Breast epithelium (tissue), 4 donors: ENCODE measurements at regions not wholly inside any gene's neighbourhood (a gene's known extent, or its start where the extent isn't known, plus 50 kb on each side); places are given as distances from the start of the nearest gene placed in this dataset.

Experiments used
- DNase-seq, 2 donors: peaks; one replicate each; pipeline ENCODE4 v3.0.0-alpha.2; 2019; ENCODE audit warnings: low spot score in 2 of 2
- H3K27ac ChIP-seq, 2 donors: fragments of 200-600 bp; sonication (generic) in 1 of 2; one replicate each; pipeline ENCODE4 v1.5.1; 2016 to 2019; ENCODE audit warnings: mild to moderate bottlenecking in 1 of 2
- H3K27me3 ChIP-seq, 2 donors: fragments of 200-600 bp; sonication (generic) in 1 of 2; one replicate each; pipeline versions ENCODE4 v1.5.1 to v1.6.0; 2017 to 2019; ENCODE audit warnings: control low read depth in 1 of 2, mild to moderate bottlenecking in 1 of 2
- H3K36me3 ChIP-seq: fragments of 200-600 bp; one replicate; pipeline ENCODE4 v1.5.1; 2019
- H3K4me1 ChIP-seq, 2 donors: fragments of 200-600 bp; sonication (generic); one replicate each; pipeline ENCODE4 v1.5.1; 2016 to 2019; ENCODE audit warnings: control low read depth in 1 of 2
- H3K4me3 ChIP-seq, 3 donors: fragments of 200-600 bp; sonication (generic); 1 replicate in 2 of 3; 2 replicates in 1 of 3; pipeline ENCODE4 v1.5.1; 2016 to 2019; ENCODE audit warnings: mild to moderate bottlenecking in 3 of 3, moderate library complexity in 2 of 3
- H3K9me3 ChIP-seq, 2 donors: fragments of 200-600 bp; sonication (generic) in 1 of 2; one replicate each; pipeline ENCODE4 v1.5.1; 2016 to 2019; ENCODE audit warnings: control low read depth in 1 of 2
- POLR2A ChIP-seq: fragments of 450-650 bp; IDR thresholded peaks from one replicate; pipeline ENCODE4 v1.6.1; 2016; ENCODE audit warnings: antibody characterized with exemption, mild to moderate bottlenecking, moderate library complexity
- POLR2AphosphoS5 ChIP-seq, 3 donors: sonication (generic); formaldehyde crosslinking; IDR thresholded peaks; one replicate each; pipeline ENCODE4 v1.6.1; 2017; ENCODE audit warnings: antibody characterized with exemption in 3 of 3
- intact Hi-C: fragments of 100-400 bp; cut with DNase I; formaldehyde crosslinking; loops from one replicate; pipeline ENCODE4 v1.15.1; 2023; ENCODE audit warnings: low total_unique reads
- TF ChIP-seq, protein P1 (sequence below), 3 donors: fragments of 450-650 bp; IDR thresholded peaks; one replicate each; pipeline ENCODE4 v1.5.1; 2016 to 2017; ENCODE audit warnings: antibody characterized with exemption in 3 of 3, mild to moderate bottlenecking in 3 of 3, moderate library complexity in 3 of 3

DNA sequence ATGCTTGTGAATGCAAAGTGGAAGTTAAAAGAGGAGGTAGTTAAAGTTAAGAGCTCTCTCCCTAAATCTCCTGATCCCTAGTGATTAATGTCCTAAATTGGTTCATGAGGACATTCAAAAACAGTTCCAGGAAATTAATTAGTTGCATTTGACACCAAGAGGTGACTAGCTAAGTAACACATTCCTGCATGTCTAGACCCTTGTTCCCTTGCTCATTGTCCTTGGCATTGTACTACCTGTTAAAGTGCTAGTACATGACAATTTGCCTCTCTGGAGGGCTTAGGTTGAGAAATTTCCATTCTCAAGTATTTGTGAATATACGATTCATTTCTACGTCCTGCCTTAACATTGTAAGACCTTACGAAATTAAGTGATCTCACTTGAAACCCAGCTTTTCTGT is 278.6 kb upstream of the CDH10 start:
- Histone ChIP-seq H3K9me3 (no peaks in the 10 kb centered on the region), H3K4me3 (no peak overlapping the region), H3K27me3 (no peaks in the 10 kb centered on the region), H3K4me1 (no peaks in the 10 kb centered on the region), H3K27ac (no peak overlapping the region), H3K36me3 (no peaks in the 10 kb centered on the region)
- DNase-seq: no peak
- no peak for TF ChIP-seq POLR2A
- intact Hi-C loops: no loop called here

DNA sequence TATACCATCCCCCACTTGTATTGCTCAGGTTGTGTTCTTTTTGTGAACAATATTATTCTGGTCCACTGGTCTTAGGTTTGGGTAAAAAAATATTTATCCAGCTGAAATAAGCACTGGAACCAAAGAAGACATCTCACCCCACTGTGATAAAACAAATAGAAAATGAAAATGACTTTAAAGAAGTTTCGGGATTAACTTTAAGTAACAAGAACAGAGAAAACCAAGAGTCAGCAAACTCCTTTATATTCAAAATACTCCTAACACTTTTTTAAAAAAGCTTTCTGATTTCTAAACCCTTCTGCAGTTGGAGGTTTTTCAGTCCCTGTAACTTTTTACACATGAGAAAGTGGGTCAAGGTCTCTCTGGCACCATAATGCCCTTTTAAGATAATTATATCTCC is 273.9 kb upstream of the CDH10 start:
- no peak for DNase-seq
- TF ChIP-seq, protein P1, sequence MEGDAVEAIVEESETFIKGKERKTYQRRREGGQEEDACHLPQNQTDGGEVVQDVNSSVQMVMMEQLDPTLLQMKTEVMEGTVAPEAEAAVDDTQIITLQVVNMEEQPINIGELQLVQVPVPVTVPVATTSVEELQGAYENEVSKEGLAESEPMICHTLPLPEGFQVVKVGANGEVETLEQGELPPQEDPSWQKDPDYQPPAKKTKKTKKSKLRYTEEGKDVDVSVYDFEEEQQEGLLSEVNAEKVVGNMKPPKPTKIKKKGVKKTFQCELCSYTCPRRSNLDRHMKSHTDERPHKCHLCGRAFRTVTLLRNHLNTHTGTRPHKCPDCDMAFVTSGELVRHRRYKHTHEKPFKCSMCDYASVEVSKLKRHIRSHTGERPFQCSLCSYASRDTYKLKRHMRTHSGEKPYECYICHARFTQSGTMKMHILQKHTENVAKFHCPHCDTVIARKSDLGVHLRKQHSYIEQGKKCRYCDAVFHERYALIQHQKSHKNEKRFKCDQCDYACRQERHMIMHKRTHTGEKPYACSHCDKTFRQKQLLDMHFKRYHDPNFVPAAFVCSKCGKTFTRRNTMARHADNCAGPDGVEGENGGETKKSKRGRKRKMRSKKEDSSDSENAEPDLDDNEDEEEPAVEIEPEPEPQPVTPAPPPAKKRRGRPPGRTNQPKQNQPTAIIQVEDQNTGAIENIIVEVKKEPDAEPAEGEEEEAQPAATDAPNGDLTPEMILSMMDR (IDR thresholded peaks at IDR 0.05): no peak
- TF ChIP-seq POLR2AphosphoS5 (IDR thresholded peaks at IDR 0.05) (no peak), POLR2A (no peak)
- H3K27ac ChIP-seq: no peak overlapping the region
- no peaks in the 10 kb centered on the region for H3K9me3 ChIP-seq
- intact Hi-C loops: no loop called here
- H3K4me1 ChIP-seq: no peaks in the 10 kb centered on the region
- no peaks in the 10 kb centered on the region for H3K27me3 ChIP-seq
- H3K36me3 ChIP-seq: no peaks in the 10 kb centered on the region
- no peak overlapping the region for H3K4me3 ChIP-seq

DNA sequence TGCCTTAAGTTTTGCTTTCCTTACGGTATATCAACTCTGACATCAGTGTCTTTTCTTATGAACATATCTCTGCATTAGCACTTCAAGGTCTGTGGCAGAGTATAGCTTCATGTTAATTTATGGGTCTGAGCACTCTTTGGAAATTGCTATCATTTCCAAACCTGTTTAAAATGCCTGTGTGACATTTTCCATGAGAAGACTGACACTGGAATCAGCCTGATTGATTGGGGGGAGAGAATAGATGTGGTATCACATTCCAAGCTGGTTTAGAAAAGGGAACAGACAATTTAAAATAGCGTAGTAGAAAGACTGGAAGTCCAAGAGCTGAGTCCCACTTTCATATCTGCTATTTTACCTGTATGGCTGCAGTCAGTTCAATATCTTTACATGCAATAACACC is 272.1 kb upstream of the CDH10 start:
- DNase-seq: no peak
- no peak overlapping the region for H3K27ac ChIP-seq
- H3K27me3 ChIP-seq: no peaks in the 10 kb centered on the region
- intact Hi-C loops: no loop called here
- TF ChIP-seq POLR2AphosphoS5 (IDR thresholded peaks at IDR 0.05): no peak
- TF ChIP-seq, protein P1 (IDR thresholded peaks at IDR 0.05): no peak
- no peak for TF ChIP-seq POLR2A
- H3K9me3 ChIP-seq: no peaks in the 10 kb centered on the region
- no peak overlapping the region for H3K4me3 ChIP-seq
- H3K4me1 ChIP-seq: no peaks in the 10 kb centered on the region
- no peaks in the 10 kb centered on the region for H3K36me3 ChIP-seq

GRCh38 chr5:24909210-24909609 is 264.4 kb upstream of the CDH10 start:
- TF ChIP-seq POLR2AphosphoS5 (IDR thresholded peaks at IDR 0.05) (no peak), POLR2A (no peak)
- TF ChIP-seq, protein P1 (IDR thresholded peaks at IDR 0.05): no peak
- Histone ChIP-seq H3K27me3 (no peaks in the 10 kb centered on the region), H3K36me3 (no peaks in the 10 kb centered on the region), H3K27ac (no peak overlapping the region), H3K4me3 (no peak overlapping the region), H3K4me1 (no peaks in the 10 kb centered on the region), H3K9me3 (no peaks in the 10 kb centered on the region)
- intact Hi-C loops: no loop called here
- no peak for DNase-seq

DNA sequence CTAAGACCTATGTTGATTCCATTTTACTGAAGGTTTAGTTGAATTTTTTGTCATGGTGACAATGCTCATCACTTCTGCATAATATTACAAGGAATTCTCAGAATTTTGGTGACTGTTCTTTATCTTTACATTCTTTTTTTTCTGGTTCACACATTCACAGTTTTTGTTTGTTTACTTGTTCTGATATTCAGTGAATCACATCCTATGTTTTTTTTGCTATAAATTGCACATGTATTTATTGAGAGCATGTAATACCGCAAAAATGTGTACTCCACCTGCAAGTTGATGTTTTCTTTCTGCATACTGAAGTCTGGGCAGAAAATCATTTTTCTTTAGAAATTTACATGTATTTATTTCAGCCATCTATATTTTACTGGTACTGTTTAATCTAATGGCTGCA is 261.9 kb upstream of the CDH10 start:
- DNase-seq: no peak
- intact Hi-C loops: no loop called here
- Histone ChIP-seq H3K36me3 (no peaks in the 10 kb centered on the region), H3K4me1 (no peaks in the 10 kb centered on the region), H3K27me3 (no peaks in the 10 kb centered on the region), H3K4me3 (no peak overlapping the region), H3K9me3 (no peaks in the 10 kb centered on the region), H3K27ac (no peak overlapping the region)
- TF ChIP-seq POLR2A: no peak
- TF ChIP-seq, protein P1 (IDR thresholded peaks at IDR 0.05): no peak
- no peak for TF ChIP-seq POLR2AphosphoS5 (IDR thresholded peaks at IDR 0.05)

DNA sequence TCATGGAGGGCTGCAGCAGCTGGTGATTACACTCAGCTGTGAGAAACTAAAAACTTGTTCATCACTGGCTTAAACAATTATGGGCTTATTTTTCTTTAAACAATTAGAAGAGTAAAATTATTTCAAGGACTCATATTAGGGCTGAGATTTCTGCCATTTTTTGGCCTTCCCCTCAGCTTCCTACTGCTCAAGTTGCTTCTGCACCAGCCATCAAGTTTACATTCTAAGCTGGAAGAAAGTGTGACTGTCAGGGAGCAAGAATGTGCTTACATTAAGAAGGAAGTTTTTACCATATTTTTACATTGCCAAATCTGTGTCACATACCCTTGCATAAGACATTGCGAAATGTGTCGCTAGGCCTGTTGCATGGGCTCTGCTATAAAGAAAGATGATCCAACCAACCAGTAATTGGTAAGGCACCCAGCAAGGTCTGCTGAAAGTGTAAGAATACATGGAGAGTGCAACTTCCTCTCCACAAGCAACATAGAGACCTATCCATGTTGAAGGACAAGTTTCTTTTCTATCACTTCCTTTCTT is 260.3 kb upstream of the CDH10 start:
- no peaks in the 10 kb centered on the region for H3K36me3 ChIP-seq
- H3K4me3 ChIP-seq: no peak overlapping the region
- no peaks in the 10 kb centered on the region for H3K27me3 ChIP-seq
- TF ChIP-seq POLR2A (no peak), POLR2AphosphoS5 (IDR thresholded peaks at IDR 0.05) (no peak)
- TF ChIP-seq, protein P1 (IDR thresholded peaks at IDR 0.05): no peak
- intact Hi-C loops: no loop called here
- H3K27ac ChIP-seq: no peak overlapping the region
- H3K9me3 ChIP-seq: no peaks in the 10 kb centered on the region
- DNase-seq: no peak
- H3K4me1 ChIP-seq: no peaks in the 10 kb centered on the region
